Stomach (tissue), 4 donors: ENCODE measurements at regions not wholly inside any gene's neighbourhood (a gene's known extent, or its start where the extent isn't known, plus 50 kb on each side); places are given as distances from the start of the nearest gene placed in this dataset.

Experiments
- CTCF ChIP-seq, 7 experiments: fragments of 450-650 bp in 4 of 7; fragments of 200-600 bp in 3 of 7; sonication (generic) in 3 of 7; IDR thresholded peaks; one replicate each; pipeline ENCODE4 v1.5.1; 2016 to 2019; ENCODE audit warnings: antibody characterized with exemption in 7 of 7, control low read depth in 2 of 7, mild to moderate bottlenecking in 1 of 7
- POLR2A ChIP-seq, 4 donors: fragments of 450-650 bp; IDR thresholded peaks; one replicate each; pipeline ENCODE4 v1.6.1; 2016; ENCODE audit warnings: antibody characterized with exemption in 4 of 4, control low read depth in 2 of 4, mild to moderate bottlenecking in 1 of 4, moderate library complexity in 1 of 4

GRCh38 chr21:24729568-24729967 lies 877.7 kb downstream of the MRPL39 start:
- no peak for TF ChIP-seq CTCF (IDR thresholded peaks at IDR 0.05)
- TF ChIP-seq POLR2A (IDR thresholded peaks at IDR 0.05), result no peak
